HUES6 (cell line): ENCODE measurements at regions not wholly inside any gene's neighbourhood (a gene's known extent, or its start where the extent isn't known, plus 50 kb on each side); places are given as distances from the start of the nearest gene placed in this dataset.

Experiments used
- H3K27ac ChIP-seq: 2 replicates; pipeline ENCODE4 v1.7.0; 2013; ENCODE audit warnings: low read depth, mild to moderate bottlenecking, low read length, inconsistent platforms
- H3K27me3 ChIP-seq: 2 replicates; pipeline ENCODE4 v1.6.1; 2013; ENCODE audit warnings: low read length; ENCODE audit not compliant: control insufficient read depth, insufficient read depth
- H3K36me3 ChIP-seq: 2 replicates; pipeline ENCODE4 v1.6.1; 2013; ENCODE audit warnings: low read length; ENCODE audit not compliant: control insufficient read depth, insufficient read depth
- H3K4me1 ChIP-seq: 2 replicates; pipeline ENCODE4 v1.6.1; 2013; ENCODE audit warnings: low read length; ENCODE audit not compliant: control insufficient read depth, insufficient read depth
- H3K4me3 ChIP-seq: 2 replicates; pipeline ENCODE4 v1.5.1; 2013; ENCODE audit warnings: low read depth, low read length
- H3K9ac ChIP-seq: one replicate; pipeline ENCODE4 v1.6.1; 2013; ENCODE audit warnings: mild to moderate bottlenecking, low read length
- H3K9me3 ChIP-seq: 2 replicates; pipeline ENCODE4 v1.6.1; 2013; ENCODE audit warnings: low read depth, low read length; ENCODE audit not compliant: control insufficient read depth, insufficient read depth

GRCh38 chr1:81540216-81540615 is 260.5 kb upstream of the ADGRL2 start:
- no peak overlapping the region for H3K4me3 ChIP-seq
- H3K9me3 ChIP-seq = no peaks in the 10 kb centered on the region
- no peak overlapping the region for H3K9ac ChIP-seq
- H3K27me3 ChIP-seq = no peaks in the 10 kb centered on the region
- H3K27ac ChIP-seq = no peak overlapping the region
- H3K36me3 ChIP-seq = no peaks in the 10 kb centered on the region
- peaks cover 6% of the 10 kb centered on the region for H3K4me1 ChIP-seq

- no peak overlapping the region for H3K4me3 ChIP-seq
- no peaks in the 10 kb centered on the region for H3K36me3 ChIP-seq
- H3K9me3 ChIP-seq = no peaks in the 10 kb centered on the region
- no peaks in the 10 kb centered on the region for H3K4me1 ChIP-seq
- H3K9ac ChIP-seq = no peak overlapping the region
- no peak overlapping the region for H3K27ac ChIP-seq
- no peaks in the 10 kb centered on the region for H3K27me3 ChIP-seq
Measured at GRCh38 chr1:81529014-81529413, 271.7 kb upstream of the ADGRL2 start.

GRCh38 chr1:81525085-81525484 is 275.6 kb upstream of the ADGRL2 start:
- H3K4me3 ChIP-seq = no peak overlapping the region
- no peaks in the 10 kb centered on the region for H3K36me3 ChIP-seq
- H3K9ac ChIP-seq = no peak overlapping the region
- no peaks in the 10 kb centered on the region for H3K27me3 ChIP-seq
- H3K4me1 ChIP-seq = no peaks in the 10 kb centered on the region
- no peak overlapping the region for H3K27ac ChIP-seq
- no peaks in the 10 kb centered on the region for H3K9me3 ChIP-seq

GRCh38 chr1:81519987-81520386 is 280.7 kb upstream of the ADGRL2 start:
- H3K9me3 ChIP-seq = no peaks in the 10 kb centered on the region
- no peaks in the 10 kb centered on the region for H3K36me3 ChIP-seq
- no peaks in the 10 kb centered on the region for H3K27me3 ChIP-seq
- peaks cover 16% of the 10 kb centered on the region for H3K4me1 ChIP-seq
- no peak overlapping the region for H3K9ac ChIP-seq
- H3K4me3 ChIP-seq = no peak overlapping the region
- no peak overlapping the region for H3K27ac ChIP-seq

- peaks cover 26% of the 10 kb centered on the region for H3K4me1 ChIP-seq
- no peaks in the 10 kb centered on the region for H3K27me3 ChIP-seq
- no peak overlapping the region for H3K27ac ChIP-seq
- H3K4me3 ChIP-seq = no peak overlapping the region
- H3K36me3 ChIP-seq = no peaks in the 10 kb centered on the region
- no peaks in the 10 kb centered on the region for H3K9me3 ChIP-seq
- H3K9ac ChIP-seq = no peak overlapping the region
Measured at GRCh38 chr1:81517987-81518386, 282.7 kb upstream of the ADGRL2 start.

- Histone ChIP-seq H3K4me1 (peaks cover 59% of the 10 kb centered on the region), H3K9me3 (no peaks in the 10 kb centered on the region), H3K27ac (no peak overlapping the region), H3K9ac (no peak overlapping the region), H3K36me3 (no peaks in the 10 kb centered on the region), H3K27me3 (no peaks in the 10 kb centered on the region), H3K4me3 (no peak overlapping the region)
Measured at GRCh38 chr1:81513796-81514354, 286.9 kb upstream of the ADGRL2 start.

- Histone ChIP-seq H3K27ac (no peak overlapping the region), H3K9me3 (no peaks in the 10 kb centered on the region), H3K4me1 (peaks cover 52% of the 10 kb centered on the region), H3K36me3 (no peaks in the 10 kb centered on the region), H3K4me3 (no peak overlapping the region), H3K27me3 (no peaks in the 10 kb centered on the region), H3K9ac (no peak overlapping the region)
Measured at GRCh38 chr1:81512252-81513003, 288.3 kb upstream of the ADGRL2 start.

- Histone ChIP-seq H3K36me3 (no peaks in the 10 kb centered on the region), H3K4me3 (no peak overlapping the region), H3K27me3 (no peaks in the 10 kb centered on the region), H3K9ac (no peak overlapping the region), H3K4me1 (peaks cover 53% of the 10 kb centered on the region), H3K9me3 (no peaks in the 10 kb centered on the region), H3K27ac (no peak overlapping the region)
Measured at GRCh38 chr1:81511281-81511680, 289.5 kb upstream of the ADGRL2 start.

- no peak overlapping the region for H3K4me3 ChIP-seq
- H3K27ac ChIP-seq = no peak overlapping the region
- no peaks in the 10 kb centered on the region for H3K36me3 ChIP-seq
- H3K9ac ChIP-seq = no peak overlapping the region
- no peaks in the 10 kb centered on the region for H3K27me3 ChIP-seq
- no peaks in the 10 kb centered on the region for H3K9me3 ChIP-seq
- peaks cover 50% of the 10 kb centered on the region for H3K4me1 ChIP-seq
Measured at GRCh38 chr1:81510701-81511100, 290.0 kb upstream of the ADGRL2 start.

- Histone ChIP-seq H3K4me3 (no peak overlapping the region), H3K9me3 (peaks cover 4% of the 10 kb centered on the region; the same call in 1 of the 2 replicates), H3K4me1 (peaks cover 50% of the 10 kb centered on the region), H3K9ac (no peak overlapping the region), H3K27me3 (no peaks in the 10 kb centered on the region), H3K36me3 (no peaks in the 10 kb centered on the region), H3K27ac (no peak overlapping the region)
Measured at GRCh38 chr1:81509594-81509993, 291.1 kb upstream of the ADGRL2 start.

GRCh38 chr1:81506699-81507098 is 294.0 kb upstream of the ADGRL2 start:
- H3K9ac ChIP-seq = no peak overlapping the region
- no peaks in the 10 kb centered on the region for H3K27me3 ChIP-seq
- no peak overlapping the region for H3K4me3 ChIP-seq
- peaks cover 28% of the 10 kb centered on the region for H3K4me1 ChIP-seq
- no peak overlapping the region for H3K27ac ChIP-seq
- H3K36me3 ChIP-seq = no peaks in the 10 kb centered on the region
- peaks cover 4% of the 10 kb centered on the region; the same call in 1 of the 2 replicates for H3K9me3 ChIP-seq
